DMS 273 treated with DMSO at 0.1 percent for 48 hours (cell line): ENCODE measurements at regions not wholly inside any gene's neighbourhood (a gene's known extent, or its start where the extent isn't known, plus 50 kb on each side); places are given as distances from the start of the nearest gene placed in this dataset.
"Not testable (repeated sequence)": the region's sequence is repeated elsewhere in the genome, so short reads cannot be mapped to it uniquely, and the experiment has no call there.

Source experiments
- DNase-seq: peaks from one replicate; lab custom pipeline; 2025; lab: John Stamatoyannopoulos, UW

DNA sequence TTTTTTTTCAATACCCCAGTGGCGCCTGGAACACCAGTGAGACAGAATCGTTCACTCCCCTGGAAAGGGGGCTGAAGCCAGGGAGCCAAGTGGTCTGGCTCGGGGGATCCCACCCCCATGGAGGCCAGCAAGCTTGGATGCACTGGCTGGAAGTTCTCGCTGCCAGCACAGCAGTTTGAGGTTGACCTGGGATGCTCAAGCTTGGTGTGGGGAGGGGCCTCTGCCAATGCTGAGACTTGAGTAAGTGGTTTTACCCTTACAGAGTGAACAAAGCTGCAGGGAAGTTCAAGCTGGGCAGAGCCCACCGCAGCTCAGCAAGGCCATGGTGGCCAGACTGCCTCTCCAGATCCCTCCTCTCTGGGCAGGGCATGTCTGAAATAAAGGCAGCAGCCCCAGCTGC, 276.2 kb upstream of the CNTN6 start:
- DNase-seq = no peak

DNA sequence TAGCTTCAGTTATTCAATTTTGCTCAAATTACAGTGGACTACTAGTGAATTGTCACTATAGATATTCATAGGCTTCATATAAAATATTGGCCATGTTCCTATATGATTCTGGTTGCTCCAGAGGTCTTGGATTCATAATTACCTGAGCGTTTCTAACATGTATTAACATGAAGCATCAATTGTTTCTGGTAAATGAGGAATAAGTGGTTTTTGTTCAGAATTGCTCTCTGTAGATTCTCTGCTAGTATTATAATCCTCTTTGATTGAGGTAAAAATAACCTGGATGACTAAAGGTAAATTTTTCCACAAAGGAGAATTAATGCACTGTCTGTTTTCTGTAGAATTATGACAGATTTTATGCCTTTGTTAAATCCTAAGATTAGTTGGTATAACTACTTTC, 258.1 kb upstream of the CNTN6 start:
- DNase-seq = no peak

DNA sequence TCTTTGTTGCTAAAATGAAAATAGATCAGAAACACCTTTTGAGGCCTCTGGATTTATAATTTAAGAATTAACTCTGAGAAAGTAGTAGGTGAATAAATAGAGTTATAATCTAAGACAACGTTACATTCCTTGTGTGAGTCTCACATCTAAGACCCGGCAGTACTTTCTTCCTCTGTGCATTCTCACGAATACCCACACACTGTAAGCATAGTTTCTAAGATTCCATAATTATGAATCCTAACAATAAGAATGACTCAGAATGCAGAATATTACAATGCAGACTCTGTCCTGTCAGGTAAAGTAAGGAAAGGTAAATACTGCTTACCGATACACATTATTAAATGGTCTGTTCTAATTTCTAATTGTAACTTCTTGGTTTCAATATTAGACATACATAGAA, 257.7 kb upstream of the CNTN6 start:
- DNase-seq = no peak

DNA sequence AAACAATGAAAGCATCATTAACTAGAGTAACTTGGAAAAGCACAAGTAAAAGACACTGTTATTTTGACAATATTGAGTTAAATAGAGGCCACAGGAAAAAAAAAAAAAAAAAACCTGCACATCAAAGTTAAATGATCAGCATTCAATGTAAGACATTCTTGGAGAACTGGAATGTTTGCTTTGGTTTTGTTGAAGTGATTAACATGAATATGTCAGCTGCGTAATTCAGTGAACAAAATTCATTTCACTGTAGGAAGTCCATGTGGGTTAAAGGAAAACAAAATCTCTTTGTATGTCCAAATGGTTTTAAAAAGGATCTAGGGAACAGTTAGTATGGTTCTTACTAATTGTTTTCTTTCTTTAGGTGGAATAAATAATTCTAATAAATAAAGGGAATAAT, 252.8 kb upstream of the CNTN6 start:
- DNase-seq = no peak

DNA sequence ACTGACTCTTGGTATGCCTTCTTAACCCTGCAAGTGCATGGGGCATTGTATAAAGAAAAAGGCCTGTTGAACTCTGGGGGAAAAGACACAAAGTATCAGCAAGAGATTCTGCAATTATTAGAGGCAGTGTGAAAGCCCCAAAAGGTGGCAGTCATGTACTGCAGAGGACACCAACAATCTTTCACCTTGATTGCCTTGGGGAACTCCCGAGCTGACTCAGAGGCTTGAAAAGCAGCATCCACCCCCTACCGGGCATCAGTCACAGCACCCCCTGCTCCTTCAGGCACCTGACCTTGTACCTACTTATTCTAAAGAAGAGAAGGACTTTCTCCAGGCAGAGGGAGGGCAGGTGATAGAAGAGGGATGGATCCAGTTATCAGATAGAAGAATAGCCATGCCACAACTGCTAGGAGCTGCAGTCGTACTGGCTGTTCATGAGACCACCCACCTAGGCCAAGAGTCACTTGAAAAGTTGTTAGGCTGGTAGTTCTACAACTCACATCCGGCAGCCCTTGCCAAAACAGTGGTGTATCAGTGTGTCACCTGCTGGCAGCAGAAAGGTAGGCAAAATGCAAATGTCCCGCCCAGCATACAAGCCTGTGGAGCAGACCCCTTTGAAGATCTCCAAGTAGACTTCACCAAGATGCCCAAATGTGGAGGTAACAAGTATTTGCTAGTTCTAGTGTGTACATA, 241.6 kb upstream of the CNTN6 start:
- no peak for DNase-seq

DNA sequence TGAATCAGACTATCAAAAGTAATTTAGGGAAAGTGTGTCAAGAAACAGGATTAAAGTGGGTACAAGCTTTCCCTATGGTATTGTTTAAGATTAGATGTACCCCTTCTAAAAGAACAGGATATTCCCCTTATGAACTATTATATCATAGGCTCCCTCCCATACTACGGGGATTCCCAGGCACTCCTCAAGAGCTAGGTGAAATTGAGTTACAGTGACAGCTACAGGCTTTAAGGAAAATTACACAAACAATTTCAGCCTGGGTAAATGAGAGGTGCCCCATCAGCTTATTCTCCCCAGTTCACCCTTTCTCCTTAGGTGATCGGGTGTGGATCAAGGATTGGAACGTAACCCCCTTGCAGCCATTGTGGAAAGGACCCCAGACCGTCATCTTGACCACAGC, 240.8 kb upstream of the CNTN6 start:
- DNase-seq = no peak

DNA sequence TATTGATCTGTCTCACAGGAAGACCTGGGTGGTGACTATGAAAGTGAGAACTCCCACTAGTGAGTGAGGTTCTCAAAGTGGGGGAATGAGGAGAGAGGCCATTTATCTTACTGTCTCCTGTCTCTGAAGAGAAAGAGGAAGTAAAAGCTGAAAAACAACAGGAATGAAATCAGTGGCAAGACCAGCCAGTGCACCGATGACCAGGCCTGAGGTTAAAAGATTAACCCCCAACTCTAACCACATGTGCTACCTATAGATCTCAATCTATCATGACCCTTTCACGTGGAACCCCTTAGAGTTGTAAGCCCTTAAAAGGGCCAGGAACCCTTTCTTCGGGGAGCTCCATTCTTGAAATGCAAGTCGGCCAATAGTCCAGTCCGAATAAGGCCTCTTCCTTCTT, 239.3 kb upstream of the CNTN6 start:
- DNase-seq = no peak

DNA sequence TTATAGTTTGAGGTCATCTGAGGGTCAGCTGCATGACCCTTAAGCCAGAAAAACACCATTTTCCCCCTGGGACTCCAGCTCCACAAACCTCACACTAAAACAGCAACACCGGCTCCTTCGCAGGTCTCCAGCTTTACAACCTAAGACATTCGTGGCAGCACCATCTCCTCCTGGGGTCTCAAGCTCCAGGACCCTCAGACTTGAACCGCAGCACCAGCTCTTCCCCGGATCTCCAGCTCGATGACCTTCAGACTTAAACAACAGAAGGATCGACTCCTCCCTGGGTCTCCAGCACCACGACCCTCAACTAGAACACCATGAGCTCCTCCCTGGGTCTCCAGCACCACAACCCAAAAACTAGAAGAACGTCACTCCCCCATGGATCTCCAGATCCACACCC, 233.7 kb upstream of the CNTN6 start:
- no peak for DNase-seq

DNA sequence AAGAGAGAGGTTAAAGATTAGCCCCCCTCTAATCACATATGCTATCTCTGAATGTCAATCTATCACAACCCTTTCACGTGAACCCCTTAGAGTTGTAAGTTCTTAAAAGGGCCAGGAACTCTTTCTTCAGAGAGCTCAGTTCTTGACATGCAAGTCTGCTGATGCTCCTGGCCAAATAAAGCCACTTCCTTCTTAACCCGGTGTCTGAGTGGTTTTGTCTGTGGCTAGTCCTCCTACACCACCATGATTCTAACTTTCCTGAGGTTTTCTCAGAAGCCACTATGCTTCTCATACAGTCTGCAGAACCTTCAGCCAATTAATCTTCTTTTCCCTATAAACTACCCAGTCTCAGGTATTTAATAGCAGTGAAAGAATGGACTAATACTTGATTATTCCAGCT, 231.1 kb upstream of the CNTN6 start:
- no peak for DNase-seq

DNA sequence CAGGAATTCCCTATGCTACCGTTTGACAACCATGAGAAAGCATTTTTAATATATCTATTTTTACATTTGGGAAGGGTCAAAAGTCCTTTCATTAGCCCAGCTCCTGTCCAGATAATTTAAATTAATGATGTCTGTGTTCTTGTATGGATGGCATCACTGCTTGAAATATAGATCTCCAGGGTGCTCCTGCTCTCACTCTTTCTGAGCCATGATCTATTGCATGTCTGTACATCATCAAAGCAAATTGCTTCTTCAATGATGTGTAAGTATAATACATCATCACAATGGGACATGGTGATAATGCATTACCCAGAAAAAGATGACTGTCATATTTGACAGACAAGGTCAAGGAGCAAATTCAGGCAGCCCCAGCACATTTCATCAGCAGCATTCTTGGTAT, 223.6 kb upstream of the CNTN6 start:
- no peak for DNase-seq

DNA sequence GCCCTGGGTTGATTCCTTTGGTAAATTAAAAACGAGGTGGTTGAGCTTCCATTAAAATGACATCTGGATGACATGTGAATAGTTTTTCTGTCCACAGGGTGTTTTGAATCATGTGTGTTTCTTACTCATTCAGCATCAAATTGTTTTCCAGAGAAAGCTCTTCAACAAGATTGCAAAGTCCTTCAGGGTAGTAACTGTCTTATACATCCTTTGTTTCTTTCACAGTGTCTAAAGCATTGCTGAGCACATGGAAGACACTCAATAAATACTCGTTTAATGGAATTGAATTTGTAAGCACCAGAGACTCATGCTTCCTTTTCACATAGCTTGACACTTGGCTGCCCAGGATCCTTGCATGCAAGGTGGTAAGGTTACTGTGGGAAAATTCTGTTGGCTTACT, 223.1 kb upstream of the CNTN6 start:
- no peak for DNase-seq

DNA sequence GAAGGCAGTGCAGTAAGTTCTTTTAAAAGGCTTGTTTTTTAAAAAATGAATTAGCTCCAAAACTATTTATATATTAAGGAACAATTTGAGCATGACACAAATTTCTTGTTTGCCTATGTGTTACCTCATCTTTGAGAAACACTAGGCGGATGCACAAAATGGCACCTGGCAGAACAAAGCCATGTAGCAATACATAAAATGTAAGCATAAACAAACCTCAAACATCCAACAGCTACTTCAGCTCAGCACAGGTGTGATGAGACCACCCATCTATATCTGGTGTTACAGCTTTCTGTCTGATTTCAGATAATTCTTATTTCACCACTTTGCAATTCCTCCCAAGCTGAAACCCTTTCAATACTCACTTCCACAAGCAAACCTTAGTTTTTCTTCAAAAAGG, 221.2 kb upstream of the CNTN6 start:
- DNase-seq = no peak

DNA sequence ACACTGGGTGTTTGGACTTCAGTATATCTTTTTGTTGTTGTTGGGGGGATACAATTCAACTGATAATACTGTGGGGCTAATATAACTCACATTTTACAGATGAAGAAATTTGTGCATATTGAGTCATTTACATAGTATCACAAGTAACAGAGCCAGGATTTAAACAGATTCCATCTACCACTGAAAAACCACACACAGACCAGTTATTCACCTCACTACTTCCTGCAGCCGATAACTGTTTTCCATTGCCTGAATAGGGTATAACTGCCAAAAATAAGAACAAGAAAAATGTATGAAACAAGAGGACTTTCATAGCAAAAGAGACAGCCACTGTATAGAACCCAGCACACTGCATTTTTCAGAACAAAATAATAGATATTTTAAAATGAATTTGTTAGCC, 215.8 kb upstream of the CNTN6 start:
- DNase-seq = no peak

DNA sequence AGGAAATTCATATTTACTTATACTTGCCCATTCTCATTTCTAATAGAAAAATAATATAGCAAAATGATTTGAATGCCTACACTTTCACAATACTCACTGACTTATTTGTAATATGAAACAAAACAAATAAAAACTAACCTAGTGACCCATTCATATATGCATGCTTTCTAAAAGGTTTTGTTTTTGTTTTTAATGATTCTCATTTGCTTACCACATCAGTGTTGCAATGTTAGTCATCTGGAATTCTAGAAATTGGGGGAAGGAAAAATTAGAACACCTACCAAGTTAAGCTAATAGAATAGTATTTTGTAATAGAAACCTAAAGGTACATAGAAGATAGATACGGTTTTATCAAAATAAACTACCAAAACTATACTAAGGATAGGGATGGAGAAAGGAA, 214.1 kb upstream of the CNTN6 start:
- DNase-seq = no peak

DNA sequence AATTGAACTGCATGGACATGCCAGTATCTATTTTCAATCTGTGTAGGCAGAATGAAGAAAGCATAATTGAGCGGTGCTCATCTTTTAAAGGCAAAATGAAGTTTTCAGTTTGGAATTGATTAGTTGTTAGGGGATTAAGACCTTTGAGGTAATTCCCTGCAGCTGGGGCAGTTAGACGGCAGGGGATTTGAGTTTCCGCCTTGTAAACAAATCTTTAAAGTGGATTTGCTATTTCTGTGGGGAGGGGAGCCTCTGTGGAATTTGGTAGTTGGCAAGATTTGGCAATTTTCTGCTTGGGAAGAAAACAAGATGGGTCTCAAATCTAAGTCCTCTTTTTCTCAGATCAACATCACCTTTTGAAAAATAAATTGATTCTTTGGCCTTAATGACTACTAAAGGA, 212.5 kb upstream of the CNTN6 start:
- no peak for DNase-seq

DNA sequence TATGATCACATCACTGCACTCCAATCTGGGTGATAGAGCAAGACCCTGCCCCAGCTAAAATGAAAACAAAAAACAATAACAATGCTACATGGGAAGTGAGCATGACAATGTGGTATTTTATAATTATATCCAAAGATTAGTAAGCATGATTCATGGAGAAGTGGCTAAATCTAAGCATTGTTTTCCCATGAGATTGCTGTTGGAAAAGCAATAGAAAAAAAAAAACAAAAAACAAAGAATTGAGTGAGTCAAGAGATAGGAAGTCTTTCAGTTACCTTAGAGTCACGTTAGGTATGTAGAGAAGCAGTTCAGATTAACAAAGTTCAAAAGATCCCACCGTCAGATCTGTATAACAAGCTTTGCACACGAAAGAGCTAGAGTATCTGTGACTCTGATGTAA, 210.3 kb upstream of the CNTN6 start:
- DNase-seq = no peak

DNA sequence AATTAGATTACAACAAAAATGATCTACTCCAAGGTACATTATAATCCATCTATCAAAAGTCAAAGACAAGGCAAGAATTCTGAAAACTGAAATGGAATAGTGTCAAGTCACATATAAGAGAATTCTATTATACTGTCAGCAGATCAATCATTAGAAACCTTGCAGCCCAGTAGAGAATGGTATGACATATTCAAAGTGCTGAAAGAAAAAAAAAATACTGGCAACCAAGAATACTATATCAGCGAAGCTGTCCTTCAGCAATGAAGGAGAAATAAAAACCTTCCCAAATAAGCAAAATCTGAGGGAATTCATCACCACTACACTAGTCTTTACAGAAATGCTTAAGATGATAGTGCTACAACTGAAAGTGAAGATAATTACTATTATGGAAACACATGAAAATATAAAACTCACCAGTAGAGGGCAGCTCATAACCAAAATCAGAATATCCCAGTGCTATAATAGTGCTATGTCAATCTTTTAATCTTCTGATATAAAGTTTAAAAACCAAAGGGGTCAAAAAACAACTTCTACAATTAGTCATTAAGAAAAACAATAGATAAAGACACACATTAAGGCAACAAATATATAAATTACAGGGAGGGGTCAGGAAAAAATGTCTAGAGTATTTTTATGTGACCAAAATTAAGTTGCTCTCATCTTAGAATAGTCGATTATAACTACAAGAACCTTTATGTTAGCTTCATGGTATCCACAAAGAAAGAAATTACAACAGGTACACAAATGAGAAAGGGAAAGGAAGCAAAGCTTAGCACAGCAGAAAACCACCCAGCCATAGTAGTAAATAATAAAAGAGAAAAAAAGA, 190.7 kb upstream of the CNTN6 start:
- DNase-seq = no peak

DNA sequence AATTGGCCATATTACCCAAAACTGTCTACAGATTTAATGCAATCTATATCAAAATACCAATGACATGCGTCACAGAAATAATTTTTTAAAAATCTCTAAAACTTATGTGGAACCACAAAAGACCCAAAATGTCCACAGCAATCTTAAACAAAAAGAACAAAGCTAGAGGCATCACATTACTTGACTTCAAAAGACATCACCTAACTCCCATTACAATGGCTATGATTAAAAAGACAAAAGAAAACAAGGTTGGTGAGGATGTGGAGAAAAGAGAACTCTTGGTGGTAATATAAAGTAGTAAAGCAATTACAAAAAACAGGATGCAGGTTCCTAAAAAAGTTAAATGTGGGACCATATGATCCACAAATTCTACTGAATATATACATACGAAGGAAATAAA, 187.6 kb upstream of the CNTN6 start:
- no peak for DNase-seq

DNA sequence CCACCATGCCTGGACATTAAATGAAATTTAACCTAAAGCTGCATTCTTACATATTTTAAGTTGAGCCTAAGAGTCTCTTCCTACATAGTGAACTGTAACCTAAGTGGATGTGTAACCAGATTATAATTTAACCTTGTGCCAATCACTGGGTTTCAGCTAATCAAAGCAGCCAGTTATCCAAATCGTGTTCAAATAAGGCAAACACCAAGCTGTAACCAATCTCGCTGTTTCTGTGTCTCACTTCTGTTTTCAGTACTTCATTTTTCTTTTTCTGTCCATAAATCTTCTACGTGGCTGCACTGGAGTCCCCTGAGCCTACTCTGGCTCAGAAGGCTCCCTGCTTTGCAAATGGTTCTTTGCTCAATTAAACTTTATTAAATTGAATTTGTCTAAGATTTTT, 186.1 kb upstream of the CNTN6 start:
- DNase-seq = no peak

DNA sequence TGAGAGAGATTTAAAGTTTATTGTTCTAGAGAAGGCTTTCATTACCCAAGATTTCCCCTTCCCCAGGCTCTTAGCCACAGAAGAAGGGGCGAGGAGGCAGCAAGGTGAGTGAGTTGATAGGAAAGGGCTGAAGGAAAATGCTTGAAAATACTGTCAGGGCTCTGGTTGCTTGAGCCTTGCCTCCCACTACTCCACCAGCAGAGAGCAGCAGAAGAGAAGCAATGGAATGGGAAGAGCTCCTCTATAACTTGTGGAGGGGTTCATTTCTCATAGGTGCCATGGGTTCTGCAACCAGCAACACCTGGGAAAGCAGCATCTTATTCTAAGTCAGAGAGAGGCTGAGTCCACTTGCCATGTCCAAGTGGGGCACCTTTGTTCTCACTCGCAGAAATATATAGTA, 184.0 kb upstream of the CNTN6 start:
- DNase-seq = no peak

DNA sequence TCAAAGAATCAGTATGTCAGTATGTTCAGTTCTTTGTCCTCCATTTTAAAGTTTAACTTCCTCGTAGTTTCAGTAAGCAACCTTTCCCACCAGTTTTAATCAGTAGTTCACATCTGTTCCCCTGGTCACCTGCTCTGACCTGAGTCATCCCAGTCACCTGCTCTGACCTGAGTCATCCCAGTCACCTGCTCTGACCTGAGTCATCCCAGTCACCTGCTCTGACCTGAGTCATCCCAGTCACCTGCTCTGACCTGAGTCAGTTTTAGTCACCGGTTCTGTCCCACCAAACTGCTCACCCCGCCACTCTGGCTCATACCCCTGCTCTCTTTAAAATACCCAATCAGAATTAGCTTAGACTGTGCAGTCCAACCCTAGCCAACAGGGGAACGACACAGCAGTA, 180.1 kb upstream of the CNTN6 start:
- not testable (repeated sequence) for DNase-seq

DNA sequence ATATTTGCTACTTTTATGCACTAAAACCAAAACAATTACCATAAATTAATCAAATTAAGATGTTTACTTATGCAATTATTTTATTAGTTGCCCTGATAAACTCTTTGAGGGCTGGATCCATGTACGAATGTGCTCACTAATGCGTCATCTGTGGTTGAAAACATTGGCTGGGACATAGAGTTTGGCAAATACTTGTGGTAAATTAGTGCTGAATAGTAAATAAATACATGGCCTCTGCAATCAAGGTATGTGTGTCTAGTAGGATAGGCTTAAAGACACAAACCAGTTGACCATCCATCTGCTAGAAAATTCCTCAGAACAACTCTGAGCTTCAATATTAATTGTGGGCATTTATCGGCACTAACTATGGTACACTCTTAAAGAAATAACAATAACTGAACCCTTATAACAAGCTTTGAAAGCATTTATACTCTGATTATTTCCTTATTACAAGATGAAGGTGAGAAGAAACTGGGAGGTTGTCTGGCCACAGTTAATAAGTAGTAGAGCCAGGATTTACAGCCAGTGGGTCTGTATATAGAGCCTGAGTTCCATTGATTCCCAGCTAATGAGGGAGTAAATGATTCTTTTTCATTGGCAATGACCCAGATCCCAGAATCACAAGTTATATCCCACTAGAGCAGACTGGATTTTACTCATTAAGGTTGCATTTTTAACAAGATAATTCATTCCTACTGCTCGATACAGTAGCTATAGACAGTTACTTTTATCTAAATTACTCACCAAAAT, 169.5 kb upstream of the CNTN6 start:
- DNase-seq = no peak

DNA sequence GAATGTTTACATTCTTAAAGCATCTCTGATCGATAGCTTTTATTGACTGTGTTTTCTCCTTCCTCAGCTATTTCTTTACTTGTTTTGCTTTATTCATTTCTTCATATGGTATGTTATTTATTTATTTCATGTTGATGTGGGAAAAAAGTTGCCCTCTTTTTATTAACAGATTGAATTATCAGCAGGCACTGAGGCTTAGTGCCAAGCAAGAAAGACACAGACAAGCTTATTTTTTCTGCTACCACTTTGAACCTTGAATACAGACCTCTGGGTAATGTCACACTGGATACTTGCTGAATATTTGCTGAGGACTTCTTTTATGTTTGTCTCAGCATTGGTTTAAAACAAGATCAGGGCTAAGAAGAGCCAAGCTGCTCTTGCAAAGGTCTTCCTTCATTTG, 162.0 kb upstream of the CNTN6 start:
- DNase-seq = no peak
